Activated CD4-positive, CD25-positive, alpha-beta regulatory T cell treated with anti-CD3 and anti-CD28 coated beads, Interleukin-2, amount 50 U/mL, for 16 hours (primary cell): ENCODE measurements at regions not wholly inside any gene's neighbourhood (a gene's known extent, or its start where the extent isn't known, plus 50 kb on each side); places are given as distances from the start of the nearest gene placed in this dataset.

Experiments used
- DNase-seq: peaks from one replicate; pipeline ENCODE4 v3.0.0-alpha.2; 2020; ENCODE audit warnings: low read depth, low spot score

- DNase-seq = no peak
Measured at GRCh38 chr1:82836213-82836972, 1035.7 kb downstream of the ADGRL2 start.

- DNase-seq = no peak
Measured at GRCh38 chr1:82830690-82831380, 1030.1 kb downstream of the ADGRL2 start.

GRCh38 chr1:82829527-82829926, 1028.8 kb downstream of the ADGRL2 start:
- DNase-seq = no peak

GRCh38 chr1:82823876-82824275, 1023.1 kb downstream of the ADGRL2 start:
- no peak for DNase-seq

GRCh38 chr1:82820816-82821215, 1020.1 kb downstream of the ADGRL2 start:
- no peak for DNase-seq

GRCh38 chr1:82819234-82819633, 1018.5 kb downstream of the ADGRL2 start:
- no peak for DNase-seq

GRCh38 chr1:82818586-82818985, 1017.9 kb downstream of the ADGRL2 start:
- DNase-seq = no peak

- no peak for DNase-seq
Measured at GRCh38 chr1:82813386-82813785, 1012.7 kb downstream of the ADGRL2 start.

GRCh38 chr1:82810601-82811000, 1009.9 kb downstream of the ADGRL2 start:
- no peak for DNase-seq

- no peak for DNase-seq
Measured at GRCh38 chr1:82807563-82807962, 1006.8 kb downstream of the ADGRL2 start.

- no peak for DNase-seq
Measured at GRCh38 chr1:82806133-82806532, 1005.4 kb downstream of the ADGRL2 start.

GRCh38 chr1:82801176-82801575, 1000.4 kb downstream of the ADGRL2 start:
- no peak for DNase-seq

GRCh38 chr1:82800721-82801120, 1000.0 kb downstream of the ADGRL2 start:
- no peak for DNase-seq

GRCh38 chr1:82799261-82799660, 998.5 kb downstream of the ADGRL2 start:
- no peak for DNase-seq

- DNase-seq = no peak
Measured at GRCh38 chr1:82795508-82796149, 994.9 kb downstream of the ADGRL2 start.

GRCh38 chr1:82792151-82792550, 991.4 kb downstream of the ADGRL2 start:
- no peak for DNase-seq

GRCh38 chr1:82790556-82790955, 989.8 kb downstream of the ADGRL2 start:
- no peak for DNase-seq

GRCh38 chr1:82788660-82789059, 987.9 kb downstream of the ADGRL2 start:
- DNase-seq = no peak

GRCh38 chr1:82788038-82788437, 987.3 kb downstream of the ADGRL2 start:
- no peak for DNase-seq

GRCh38 chr1:82786883-82787282, 986.1 kb downstream of the ADGRL2 start:
- DNase-seq = no peak

- DNase-seq = no peak
Measured at GRCh38 chr1:82785268-82785790, 984.6 kb downstream of the ADGRL2 start.

GRCh38 chr1:82783044-82783443, 982.3 kb downstream of the ADGRL2 start:
- DNase-seq = no peak
